ENCODE measurements at regions not wholly inside any gene's neighbourhood (a gene's known extent, or its start where the extent isn't known, plus 50 kb on each side); places are given as distances from the start of the nearest gene placed in this dataset.

DNA sequence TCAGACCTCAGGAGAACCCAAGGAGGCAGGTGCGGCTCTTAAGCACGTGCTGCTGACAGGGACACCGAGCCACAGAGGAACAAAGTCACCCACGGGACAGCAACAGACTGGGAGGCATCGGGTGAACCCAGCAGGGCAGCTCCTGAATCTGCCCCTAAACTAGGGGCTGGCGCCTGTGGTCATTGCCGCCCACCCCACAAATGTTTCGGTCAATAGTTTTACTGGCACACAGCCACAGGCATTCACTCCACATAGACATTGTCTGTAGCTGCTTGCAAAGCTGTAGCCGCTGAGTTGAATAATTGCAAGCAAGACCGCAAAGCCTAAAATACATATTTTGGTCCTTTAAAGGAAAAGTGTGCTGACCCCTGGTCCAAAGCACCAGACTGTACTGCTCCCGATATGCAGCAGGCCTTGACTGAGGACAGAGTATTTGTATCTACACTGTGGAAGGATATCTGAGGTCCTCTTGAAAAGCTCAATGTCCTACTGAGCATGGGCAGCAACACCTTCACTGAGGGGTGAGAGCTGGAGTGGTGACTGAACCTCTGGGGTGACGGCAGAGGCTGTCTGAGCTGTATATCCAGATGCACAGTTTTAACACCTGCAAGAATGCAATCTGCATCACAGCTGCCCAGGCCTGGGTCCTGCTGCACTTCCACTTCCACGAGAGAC lies 310.3 kb downstream of the THBS2 start:
- TF ChIP-seq, protein P1, sequence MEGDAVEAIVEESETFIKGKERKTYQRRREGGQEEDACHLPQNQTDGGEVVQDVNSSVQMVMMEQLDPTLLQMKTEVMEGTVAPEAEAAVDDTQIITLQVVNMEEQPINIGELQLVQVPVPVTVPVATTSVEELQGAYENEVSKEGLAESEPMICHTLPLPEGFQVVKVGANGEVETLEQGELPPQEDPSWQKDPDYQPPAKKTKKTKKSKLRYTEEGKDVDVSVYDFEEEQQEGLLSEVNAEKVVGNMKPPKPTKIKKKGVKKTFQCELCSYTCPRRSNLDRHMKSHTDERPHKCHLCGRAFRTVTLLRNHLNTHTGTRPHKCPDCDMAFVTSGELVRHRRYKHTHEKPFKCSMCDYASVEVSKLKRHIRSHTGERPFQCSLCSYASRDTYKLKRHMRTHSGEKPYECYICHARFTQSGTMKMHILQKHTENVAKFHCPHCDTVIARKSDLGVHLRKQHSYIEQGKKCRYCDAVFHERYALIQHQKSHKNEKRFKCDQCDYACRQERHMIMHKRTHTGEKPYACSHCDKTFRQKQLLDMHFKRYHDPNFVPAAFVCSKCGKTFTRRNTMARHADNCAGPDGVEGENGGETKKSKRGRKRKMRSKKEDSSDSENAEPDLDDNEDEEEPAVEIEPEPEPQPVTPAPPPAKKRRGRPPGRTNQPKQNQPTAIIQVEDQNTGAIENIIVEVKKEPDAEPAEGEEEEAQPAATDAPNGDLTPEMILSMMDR (conservative IDR thresholded peaks at IDR 0.05 in 1 of 2, IDR thresholded peaks at IDR 0.05 in 1 of 2; ENCODE audit: extremely low read depth in 1 of 2, insufficient read depth in 1 of 2, low read depth in 1 of 2, low read length in 2 of 2) = no peak
- no peak for TF ChIP-seq EZH2 (IDR thresholded peaks at IDR 0.05; ENCODE audit: borderline replicate concordance, low read length)

Data from mammary epithelial cell (primary cell).